GM12878 (cell line): ENCODE measurements at regions not wholly inside any gene's neighbourhood (a gene's known extent, or its start where the extent isn't known, plus 50 kb on each side); places are given as distances from the start of the nearest gene placed in this dataset.

Experiments
- ATAC-seq: fragments of 200-7000 bp; cut with Tn5 transposase; 3 replicates; pipeline ENCODE4 v1.9.1; 2020; ENCODE audit warnings: mild to moderate bottlenecking, moderate library complexity
- BruUV-seq: library from RNA; stranded (reverse); fragments of 400-500 nt; replicated peaks from 2 replicates; lab custom pipeline; 2021; lab: Mats Ljungman, UMichigan
- CTCF ChIA-PET: fragments of 300-600 bp; sonication (Branson Sonifier 250); formaldehyde crosslinking; extraction: SDS; loops from one replicate; lab custom pipeline; 2021; ENCODE audit warnings: inconsistent platforms; lab: Yijun Ruan, JAX
- POLR2A ChIA-PET: fragments of 350-600 bp; formaldehyde crosslinking; extraction: SDS; loops from one replicate; lab custom pipeline; 2021; ENCODE audit warnings: inconsistent platforms; lab: Charles Lee
- RAD21 ChIA-PET: fragments of 300-600 bp; sonication (Branson Sonifier 250); formaldehyde crosslinking; loops from one replicate; lab custom pipeline; 2023; ENCODE audit warnings: antibody characterized with exemption; ENCODE audit not compliant: unreplicated experiment; lab: Charles Lee
- SMC1A ChIA-PET: fragments of 300-600 bp; sonication (Branson Sonifier 250); formaldehyde crosslinking; loops from one replicate; lab custom pipeline; 2023; ENCODE audit not compliant: unreplicated experiment, uncharacterized antibody; lab: Charles Lee
- DNase-seq: peaks from one replicate; pipeline ENCODE4 v3.0.0-alpha.2; 2011; ENCODE audit warnings: low read depth, low spot score
- FAIRE-seq: peaks from 3 replicates; lab custom pipeline; 2011; peaks lifted over from hg19 to GRCh38; lab: Jason Lieb, UNC
- H2AFZ ChIP-seq: 2 replicates; pipeline ENCODE4 v1.6.0; 2011; ENCODE audit warnings: low read depth, low read length, control low read depth; ENCODE audit not compliant: control insufficient read depth
- H3K27ac ChIP-seq: 2 replicates; pipeline ENCODE4 v1.5.1; 2011; ENCODE audit warnings: control low read depth; ENCODE audit not compliant: control insufficient read depth, insufficient read depth
- H3K27me3 ChIP-seq, 2 experiments: replicated peaks in 1 of 2; 2 replicates each; pipeline versions ENCODE4 v1.6.0 to v1.6.1; 2011; ENCODE audit warnings: low read length in 1 of 2; ENCODE audit not compliant: control insufficient read depth in 2 of 2, insufficient read depth in 2 of 2
- H3K36me3 ChIP-seq, 2 experiments: 2 replicates each; pipeline ENCODE4 v1.5.1; 2011; ENCODE audit warnings: low read length in 1 of 2; ENCODE audit not compliant: control insufficient read depth in 2 of 2, insufficient read depth in 2 of 2
- H3K4me1 ChIP-seq: 2 replicates; pipeline ENCODE4 v1.6.1; 2011; ENCODE audit warnings: mild to moderate bottlenecking, low read length, moderate library complexity, mixed read lengths; ENCODE audit not compliant: control insufficient read depth, insufficient read depth
- H3K4me2 ChIP-seq: 2 replicates; pipeline ENCODE4 v1.6.0; 2011; ENCODE audit warnings: control low read depth; ENCODE audit not compliant: control insufficient read depth, insufficient read depth
- H3K4me3 ChIP-seq: fragments of 200-600 bp; sonication (generic); 2 replicates; pipeline ENCODE4 v1.5.1; 2016
- H3K79me2 ChIP-seq: 2 replicates; pipeline ENCODE4 v1.6.0; 2011; ENCODE audit warnings: low read length; ENCODE audit not compliant: control insufficient read depth, insufficient read depth
- H3K9ac ChIP-seq: 2 replicates; pipeline ENCODE4 v1.8.0; 2011; ENCODE audit warnings: low read length, control low read depth, mixed read lengths; ENCODE audit not compliant: control insufficient read depth, insufficient read depth
- H3K9me3 ChIP-seq: replicated peaks from 3 replicates; pipeline ENCODE4 v1.5.1; 2011; ENCODE audit warnings: mild to moderate bottlenecking, low read length; ENCODE audit not compliant: control insufficient read depth, insufficient read depth
- H4K20me1 ChIP-seq: 2 replicates; pipeline ENCODE4 v1.6.0; 2011; ENCODE audit not compliant: control insufficient read depth, insufficient read depth
- ASH2L ChIP-seq: fragments of 300-600, 200-600 bp; sonication (generic); IDR thresholded peaks from 2 replicates; pipeline ENCODE4 v1.6.1; 2017; ENCODE audit warnings: low read depth, mild to moderate bottlenecking, borderline replicate concordance
- CHD2 ChIP-seq: IDR thresholded peaks from 2 replicates; pipeline ENCODE4 v1.6.1; 2011; ENCODE audit warnings: low read depth, low read length, improper control_type of control experiment, borderline replicate concordance
- GATAD2B ChIP-seq: fragments of 450-650 bp; conservative IDR thresholded peaks from 2 replicates; pipeline ENCODE4 v1.6.1; 2017; ENCODE audit warnings: low read depth, mild to moderate bottlenecking, moderate library complexity
- HDAC2 ChIP-seq: fragments of 200-600 bp; sonication (generic); IDR thresholded peaks from 2 replicates; pipeline ENCODE4 v1.6.1; 2017
- HDAC6 ChIP-seq: fragments of 200-600 bp; sonication (generic); IDR thresholded peaks from one replicate; pipeline ENCODE4 v1.8.0; 2017; ENCODE audit warnings: antibody characterized with exemption; ENCODE audit not compliant: unreplicated experiment
- LARP7 ChIP-seq: fragments of 450-650 bp; IDR thresholded peaks from 2 replicates; pipeline ENCODE4 v1.6.1; 2017; ENCODE audit warnings: mild to moderate bottlenecking
- MYC ChIP-seq: IDR thresholded peaks from 2 replicates; pipeline ENCODE4 v1.6.1; 2011; ENCODE audit warnings: mild to moderate bottlenecking, low read length, moderate library complexity, inconsistent platforms; ENCODE audit not compliant: insufficient read depth, insufficient replicate concordance, insufficient read length, severe bottlenecking
- NBN ChIP-seq: fragments of 450-650 bp; IDR thresholded peaks from 2 replicates; pipeline ENCODE4 v1.6.1; 2016
- POLR2AphosphoS2 ChIP-seq: IDR thresholded peaks from 2 replicates; pipeline ENCODE4 v1.6.1; 2011; ENCODE audit warnings: low read depth, mild to moderate bottlenecking, low read length, improper control_type of control experiment, moderate library complexity
- RB1 ChIP-seq: fragments of 450-650 bp; formaldehyde crosslinking; IDR thresholded peaks from 2 replicates; pipeline ENCODE4 v1.6.1; 2017; ENCODE audit warnings: mild to moderate bottlenecking, borderline replicate concordance
- SMC3 ChIP-seq: IDR thresholded peaks from 2 replicates; pipeline ENCODE4 v1.6.1; 2011; ENCODE audit warnings: low read length, improper control_type of control experiment, borderline replicate concordance
- TCF7 ChIP-seq: IDR thresholded peaks from 2 replicates; pipeline ENCODE4 v1.6.1; 2014; ENCODE audit warnings: antibody characterized with exemption, borderline replicate concordance
- YBX1 ChIP-seq: fragments of 450-650 bp; IDR thresholded peaks from 2 replicates; pipeline ENCODE4 v1.6.1; 2016; ENCODE audit warnings: antibody characterized with exemption
- ZBTB33 ChIP-seq: fragments of 450-650 bp; IDR thresholded peaks from 2 replicates; pipeline ENCODE4 v1.6.1; 2017; ENCODE audit warnings: mild to moderate bottlenecking
- ZZZ3 ChIP-seq: IDR thresholded peaks from 2 replicates; pipeline ENCODE4 v1.6.1; 2011; ENCODE audit warnings: low read depth; ENCODE audit not compliant: control insufficient read depth, insufficient read length
- WGBS: methylation state at CpG from one replicate; pipeline ENCODE4 v1.1.6; 2016; ENCODE audit warnings: low lambda C conversion rate; ENCODE audit not compliant: insufficient replicate concordance, insufficient coverage; ENCODE audit errors: missing lambda C conversion rate; 5-methylcytosine and 5-hydroxymethylcytosine counted together
- in situ Hi-C: fragments of 300-500 bp; cut with MboI; formaldehyde crosslinking; loops from 9 replicates; pipeline ENCODE4 v1.14.3; 2018; ENCODE audit warnings: mixed read lengths
- intact Hi-C: fragments of 100-400 bp; cut with micrococcal nuclease; formaldehyde crosslinking; loops from one replicate; pipeline ENCODE4 v1.14.2; 2022; ENCODE audit not compliant: unreplicated experiment
- TF ChIP-seq, protein P1 (sequence below): fragments of 450-650 bp; IDR thresholded peaks from 2 replicates; pipeline ENCODE4 v1.6.1; 2017; ENCODE audit warnings: antibody characterized with exemption, mild to moderate bottlenecking, moderate library complexity
- TF ChIP-seq, protein P2 (sequence below): fragments of 150-350 bp; IDR thresholded peaks from 2 replicates; pipeline ENCODE4 v1.6.1; 2016; ENCODE audit warnings: low read depth, low read length

GRCh38 chr10:84706431-84706830 is 378.0 kb downstream of the CCSER2 start:
- H3K4me3 ChIP-seq: no peak overlapping the region
- H3K27ac ChIP-seq: no peak overlapping the region
- no peak overlapping the region for H3K4me2 ChIP-seq
- intact Hi-C loops (no loop called here), in situ Hi-C loops (no loop called here)
- H3K27me3 ChIP-seq: peaks cover 0 to 4% of the 10 kb centered on the region in 2 experiments; a peak in 2 of 4 replicates
- H3K9ac ChIP-seq: no peak overlapping the region
- no peaks in the 10 kb centered on the region for H3K4me1 ChIP-seq
- ChIA-PET CTCF (no interaction called here), POLR2A (no interaction called here), RAD21 (no interaction called here), SMC1A (no interaction called here)
- H3K36me3 ChIP-seq: no peaks in the 10 kb centered on the region
- H4K20me1 ChIP-seq: no peaks in the 10 kb centered on the region
- H3K9me3 ChIP-seq: no peaks in the 10 kb centered on the region
- no TSS peak for BruUV-seq
- 0% methylated on average over 1 of the region's 1 CpG for WGBS
- no peak for ATAC-seq
- no peaks in the 10 kb centered on the region for H3K79me2 ChIP-seq
- DNase-seq: no peak
- no peak overlapping the region for H2AFZ ChIP-seq
- FAIRE-seq: no peak
- no peak for TF ChIP-seq YBX1
- no peak for TF ChIP-seq ZZZ3
- no peak for TF ChIP-seq HDAC2
- TF ChIP-seq HDAC6: no peak
- TF ChIP-seq ZBTB33: no peak
- TF ChIP-seq GATAD2B: no peak
- no peak for TF ChIP-seq TCF7
- TF ChIP-seq MYC: no peak
- no peak for TF ChIP-seq LARP7
- no peak for TF ChIP-seq NBN
- no peak for TF ChIP-seq ASH2L
- TF ChIP-seq SMC3: no peak
- no peak for TF ChIP-seq POLR2AphosphoS2
- TF ChIP-seq, protein P1, sequence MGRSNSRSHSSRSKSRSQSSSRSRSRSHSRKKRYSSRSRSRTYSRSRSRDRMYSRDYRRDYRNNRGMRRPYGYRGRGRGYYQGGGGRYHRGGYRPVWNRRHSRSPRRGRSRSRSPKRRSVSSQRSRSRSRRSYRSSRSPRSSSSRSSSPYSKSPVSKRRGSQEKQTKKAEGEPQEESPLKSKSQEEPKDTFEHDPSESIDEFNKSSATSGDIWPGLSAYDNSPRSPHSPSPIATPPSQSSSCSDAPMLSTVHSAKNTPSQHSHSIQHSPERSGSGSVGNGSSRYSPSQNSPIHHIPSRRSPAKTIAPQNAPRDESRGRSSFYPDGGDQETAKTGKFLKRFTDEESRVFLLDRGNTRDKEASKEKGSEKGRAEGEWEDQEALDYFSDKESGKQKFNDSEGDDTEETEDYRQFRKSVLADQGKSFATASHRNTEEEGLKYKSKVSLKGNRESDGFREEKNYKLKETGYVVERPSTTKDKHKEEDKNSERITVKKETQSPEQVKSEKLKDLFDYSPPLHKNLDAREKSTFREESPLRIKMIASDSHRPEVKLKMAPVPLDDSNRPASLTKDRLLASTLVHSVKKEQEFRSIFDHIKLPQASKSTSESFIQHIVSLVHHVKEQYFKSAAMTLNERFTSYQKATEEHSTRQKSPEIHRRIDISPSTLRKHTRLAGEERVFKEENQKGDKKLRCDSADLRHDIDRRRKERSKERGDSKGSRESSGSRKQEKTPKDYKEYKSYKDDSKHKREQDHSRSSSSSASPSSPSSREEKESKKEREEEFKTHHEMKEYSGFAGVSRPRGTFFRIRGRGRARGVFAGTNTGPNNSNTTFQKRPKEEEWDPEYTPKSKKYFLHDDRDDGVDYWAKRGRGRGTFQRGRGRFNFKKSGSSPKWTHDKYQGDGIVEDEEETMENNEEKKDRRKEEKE: no peak
- TF ChIP-seq, protein P2, sequence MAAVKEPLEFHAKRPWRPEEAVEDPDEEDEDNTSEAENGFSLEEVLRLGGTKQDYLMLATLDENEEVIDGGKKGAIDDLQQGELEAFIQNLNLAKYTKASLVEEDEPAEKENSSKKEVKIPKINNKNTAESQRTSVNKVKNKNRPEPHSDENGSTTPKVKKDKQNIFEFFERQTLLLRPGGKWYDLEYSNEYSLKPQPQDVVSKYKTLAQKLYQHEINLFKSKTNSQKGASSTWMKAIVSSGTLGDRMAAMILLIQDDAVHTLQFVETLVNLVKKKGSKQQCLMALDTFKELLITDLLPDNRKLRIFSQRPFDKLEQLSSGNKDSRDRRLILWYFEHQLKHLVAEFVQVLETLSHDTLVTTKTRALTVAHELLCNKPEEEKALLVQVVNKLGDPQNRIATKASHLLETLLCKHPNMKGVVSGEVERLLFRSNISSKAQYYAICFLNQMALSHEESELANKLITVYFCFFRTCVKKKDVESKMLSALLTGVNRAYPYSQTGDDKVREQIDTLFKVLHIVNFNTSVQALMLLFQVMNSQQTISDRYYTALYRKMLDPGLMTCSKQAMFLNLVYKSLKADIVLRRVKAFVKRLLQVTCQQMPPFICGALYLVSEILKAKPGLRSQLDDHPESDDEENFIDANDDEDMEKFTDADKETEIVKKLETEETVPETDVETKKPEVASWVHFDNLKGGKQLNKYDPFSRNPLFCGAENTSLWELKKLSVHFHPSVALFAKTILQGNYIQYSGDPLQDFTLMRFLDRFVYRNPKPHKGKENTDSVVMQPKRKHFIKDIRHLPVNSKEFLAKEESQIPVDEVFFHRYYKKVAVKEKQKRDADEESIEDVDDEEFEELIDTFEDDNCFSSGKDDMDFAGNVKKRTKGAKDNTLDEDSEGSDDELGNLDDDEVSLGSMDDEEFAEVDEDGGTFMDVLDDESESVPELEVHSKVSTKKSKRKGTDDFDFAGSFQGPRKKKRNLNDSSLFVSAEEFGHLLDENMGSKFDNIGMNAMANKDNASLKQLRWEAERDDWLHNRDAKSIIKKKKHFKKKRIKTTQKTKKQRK: no peak
- TF ChIP-seq CHD2: no peak
- TF ChIP-seq RB1: no peak
